NCI-H2029 (cell line): ENCODE measurements at regions not wholly inside any gene's neighbourhood (a gene's known extent, or its start where the extent isn't known, plus 50 kb on each side); places are given as distances from the start of the nearest gene placed in this dataset.

Experiments used
- DNase-seq: peaks from one replicate; lab custom pipeline; 2025; lab: John Stamatoyannopoulos, UW

DNA sequence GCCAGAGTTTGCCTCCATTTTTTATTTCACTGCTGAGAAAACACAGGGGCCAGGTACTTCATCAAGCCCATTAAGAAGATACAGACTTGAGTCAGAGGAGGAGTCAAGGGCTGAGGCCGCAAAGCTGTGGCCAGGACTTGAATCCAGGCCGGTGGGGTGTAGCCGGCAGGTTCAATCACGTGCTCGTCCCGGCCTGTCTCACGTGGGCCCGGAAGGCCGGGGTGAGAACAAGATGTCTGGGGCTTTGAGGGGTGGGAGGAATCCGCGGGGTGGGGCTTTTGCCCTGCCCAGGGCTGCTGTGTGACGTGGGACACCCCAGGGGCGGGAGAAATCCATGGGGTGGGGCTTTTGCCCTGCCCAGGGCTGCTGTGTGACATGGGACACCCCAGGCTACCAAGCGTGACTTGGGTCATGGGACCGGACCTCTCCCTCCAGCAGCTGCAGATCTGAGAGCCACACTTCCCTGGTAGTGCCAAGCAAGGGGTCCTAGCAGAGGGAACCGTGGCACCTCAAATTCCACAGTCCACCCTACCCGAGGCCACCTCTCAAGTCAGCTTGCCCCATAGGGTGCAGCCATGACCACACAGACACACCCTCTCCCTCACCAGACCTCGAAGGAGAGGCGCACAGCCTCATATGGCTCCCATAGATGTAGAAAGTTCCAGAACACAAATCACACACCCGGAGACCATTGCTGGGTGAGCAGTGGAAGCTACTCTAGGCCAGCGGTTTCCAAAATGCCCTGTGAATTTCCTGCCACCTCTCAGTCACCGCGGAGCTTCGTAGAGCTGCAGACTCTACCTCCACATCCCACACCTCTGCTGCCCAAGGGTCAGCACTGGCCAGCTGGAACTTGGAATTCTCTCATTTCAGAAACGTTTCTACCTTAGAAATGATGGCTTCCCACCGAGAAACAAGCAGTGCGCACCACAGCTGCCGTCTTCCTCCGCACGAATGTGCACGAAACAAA lies 156.1 kb downstream of the DLL1 start:
- no peak for DNase-seq

DNA sequence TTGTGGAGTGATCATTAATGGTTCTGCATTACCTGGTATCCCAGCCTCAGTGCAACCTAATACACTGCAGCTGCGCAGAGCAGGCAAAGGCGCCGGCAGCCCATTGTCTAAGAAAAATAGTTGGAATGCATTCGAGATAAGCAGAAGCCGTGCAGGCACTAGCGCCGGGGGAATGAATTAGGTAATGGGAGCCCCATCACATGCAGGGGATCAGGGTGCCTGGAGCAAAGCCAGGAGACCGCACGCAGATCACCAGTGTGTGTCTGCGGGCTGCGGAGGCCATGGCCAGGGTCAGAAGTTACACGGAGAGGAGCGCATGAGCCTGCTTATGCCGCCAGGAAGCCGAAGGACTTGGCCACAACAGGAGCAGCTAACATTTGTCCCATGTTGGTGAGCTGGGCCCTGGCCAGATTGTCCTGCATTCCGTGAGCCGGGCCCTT lies 156.8 kb downstream of the DLL1 start:
- peak; percentile 38 for DNase-seq

DNA sequence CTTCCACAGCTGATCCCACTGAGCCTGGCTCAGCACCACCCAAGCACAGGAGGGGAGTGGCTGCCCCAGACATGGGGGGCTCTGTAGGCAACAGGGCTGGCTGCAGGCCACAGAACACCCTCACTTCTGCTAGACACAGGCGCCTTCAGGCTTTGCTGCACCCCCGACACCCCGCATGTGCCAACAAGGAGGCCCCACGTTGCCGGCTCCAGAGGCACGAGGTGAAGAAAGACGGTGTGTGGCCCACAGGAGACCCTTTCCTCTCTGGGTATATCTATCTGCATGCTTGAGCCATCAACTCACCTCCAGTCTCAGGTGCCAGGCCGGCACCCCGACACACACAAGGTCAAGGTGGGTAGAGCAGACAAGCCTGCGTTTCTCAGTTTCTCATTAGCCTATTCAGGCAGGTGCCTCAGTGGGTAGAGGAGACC lies 158.3 kb downstream of the DLL1 start:
- DNase-seq: no peak

DNA sequence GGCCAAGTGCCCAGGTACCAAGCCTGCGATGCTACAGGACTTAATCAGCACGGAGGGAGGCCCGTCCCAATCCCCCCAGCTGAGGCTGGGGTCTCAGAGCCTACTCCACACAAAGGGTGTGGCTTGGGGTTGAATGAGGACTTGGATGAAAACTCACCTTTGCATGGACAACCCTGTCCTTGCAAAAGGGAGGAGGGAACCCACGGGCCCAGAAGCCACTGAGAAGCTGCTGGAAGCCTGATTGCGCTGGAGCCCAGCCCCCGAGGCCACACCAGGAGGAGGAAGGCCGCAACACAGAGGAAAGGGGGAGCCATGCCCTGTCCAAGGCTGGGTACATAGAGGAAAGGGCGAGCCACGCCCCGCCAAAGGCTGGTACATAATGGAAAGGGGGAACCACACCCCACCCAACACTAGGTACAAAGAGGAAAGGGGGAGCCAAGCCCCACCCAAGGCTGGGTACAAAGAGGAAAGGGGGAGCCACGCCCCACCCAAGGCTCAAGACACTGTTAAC lies 158.8 kb downstream of the DLL1 start:
- no peak for DNase-seq

DNA sequence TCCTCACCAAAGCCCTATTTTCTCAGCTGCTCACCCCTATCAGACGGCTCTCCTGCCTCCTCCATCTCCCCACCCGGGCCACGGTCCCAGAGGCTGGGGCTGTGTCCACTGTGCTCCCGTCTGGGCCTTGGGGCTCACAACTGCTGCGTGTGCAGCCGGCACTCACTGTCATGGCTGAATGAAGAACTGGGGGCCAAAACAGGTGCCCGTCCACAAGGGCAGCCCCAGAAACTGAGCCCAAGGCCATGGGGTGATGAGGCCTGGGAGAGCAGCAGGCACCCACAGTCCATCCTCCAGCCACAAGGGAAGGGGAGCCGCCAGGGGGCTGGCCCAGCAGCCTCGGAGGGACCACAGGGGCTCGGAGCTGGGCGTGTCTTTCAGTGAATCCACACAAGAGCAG lies 159.5 kb downstream of the DLL1 start:
- no peak for DNase-seq

DNA sequence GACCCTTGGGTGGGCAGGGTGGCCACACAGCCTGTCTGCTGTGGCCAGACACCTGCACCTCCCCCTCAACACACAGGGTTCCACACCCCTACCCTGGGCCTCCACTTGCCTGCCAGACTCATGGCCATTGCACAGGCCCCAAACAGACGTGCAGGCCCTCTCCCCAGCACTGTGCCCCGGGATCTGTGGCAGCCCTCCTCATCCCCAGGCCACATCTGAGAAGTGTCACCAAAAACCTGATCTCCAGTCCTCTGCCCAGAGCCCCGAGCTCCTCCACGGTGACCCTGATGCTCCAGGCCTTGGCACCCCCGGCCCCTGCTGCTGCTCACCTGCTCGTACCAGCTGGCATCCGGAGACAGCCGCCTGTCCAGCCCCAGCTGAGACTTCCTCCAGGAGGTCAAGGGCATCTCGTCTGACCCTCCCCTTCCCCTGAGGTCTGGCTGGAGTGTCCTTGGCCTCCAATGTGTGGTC lies 160.1 kb downstream of the DLL1 start:
- no peak for DNase-seq

DNA sequence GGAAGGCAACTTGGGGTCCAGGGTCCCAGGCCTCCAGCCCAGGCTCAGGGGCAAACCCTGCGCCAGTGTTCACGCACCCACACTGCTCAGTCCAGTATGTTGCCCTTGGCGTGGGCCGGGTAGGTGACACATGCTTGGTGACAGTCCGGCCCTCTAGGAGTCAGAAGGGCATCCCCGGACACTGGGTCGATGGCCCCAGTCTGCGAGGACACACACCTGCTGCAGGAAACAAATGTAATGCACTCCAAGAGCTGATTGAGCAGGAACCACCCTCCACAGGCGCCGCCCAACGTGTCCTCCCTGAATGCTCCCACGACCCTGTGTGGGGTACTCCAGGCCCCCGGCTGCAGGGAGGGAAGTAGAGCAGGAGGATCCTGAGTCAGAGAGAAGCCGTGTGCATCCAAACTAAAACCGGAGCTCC lies 160.7 kb downstream of the DLL1 start:
- no peak for DNase-seq

DNA sequence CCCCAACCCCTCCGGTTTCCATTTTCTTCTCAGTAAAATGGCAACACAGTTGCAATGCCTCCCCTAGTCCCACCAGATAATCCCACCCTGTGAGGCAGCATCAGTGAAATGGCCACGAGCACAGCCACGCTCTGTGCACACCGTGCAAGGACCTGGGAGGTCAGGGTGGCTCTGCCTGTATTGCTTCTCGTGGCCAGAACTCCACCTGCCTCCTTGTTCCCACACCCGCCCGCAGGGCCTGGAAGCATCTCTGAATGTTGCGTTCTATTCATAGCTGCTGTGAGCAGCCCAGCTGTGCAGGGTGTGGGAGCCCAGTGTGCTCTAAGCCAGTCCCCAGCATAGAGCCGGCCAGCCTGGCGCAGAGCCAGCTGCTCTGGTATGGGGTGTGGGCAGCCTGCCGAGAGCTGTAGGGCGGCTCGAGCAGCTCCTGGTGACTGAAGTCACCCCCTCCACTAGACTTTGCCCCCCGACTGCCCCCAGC lies 161.1 kb downstream of the DLL1 start:
- peak; percentile 77 for DNase-seq

DNA sequence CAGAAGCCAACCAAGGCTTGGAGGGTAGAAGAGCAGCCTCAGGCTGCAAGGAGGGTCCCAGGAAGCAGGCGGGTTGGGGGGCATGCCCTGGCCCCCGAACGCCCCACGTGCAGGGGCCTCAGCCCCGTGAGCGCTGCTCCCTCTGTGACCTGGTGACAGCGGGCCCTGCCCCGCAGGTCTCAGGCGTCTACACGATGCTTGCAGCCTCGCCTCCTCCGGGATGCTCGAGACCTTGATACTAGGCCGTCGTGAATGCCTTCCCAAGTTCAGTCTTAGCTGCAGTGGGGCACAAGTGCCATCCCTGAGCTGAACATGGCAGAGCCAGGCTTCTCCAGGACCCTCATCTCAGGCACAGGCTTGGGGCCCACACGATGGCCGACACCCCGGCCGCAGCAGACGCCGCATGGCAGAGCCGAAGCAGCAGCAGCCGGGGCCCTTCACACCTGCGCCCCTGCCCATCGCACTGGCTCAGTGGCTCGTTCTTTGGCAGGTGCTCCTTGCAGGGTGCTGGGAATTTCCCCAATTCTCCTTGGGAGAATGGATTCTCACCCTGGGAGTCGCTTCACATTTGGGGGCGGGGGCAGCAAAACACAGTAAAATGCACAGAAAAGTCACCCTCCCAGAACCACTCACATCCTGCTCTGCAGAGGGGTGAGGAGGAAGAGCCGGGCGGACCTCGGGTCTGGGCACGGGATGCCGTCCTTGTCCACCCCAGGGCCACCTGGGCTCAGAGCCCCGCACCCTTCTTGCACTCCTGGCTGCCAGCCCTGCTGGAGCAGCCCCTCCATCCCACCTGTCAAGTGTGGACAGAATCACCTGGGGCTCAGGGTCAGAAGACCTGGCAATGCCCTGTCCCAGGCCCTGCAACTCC lies 161.8 kb downstream of the DLL1 start:
- no peak for DNase-seq

DNA sequence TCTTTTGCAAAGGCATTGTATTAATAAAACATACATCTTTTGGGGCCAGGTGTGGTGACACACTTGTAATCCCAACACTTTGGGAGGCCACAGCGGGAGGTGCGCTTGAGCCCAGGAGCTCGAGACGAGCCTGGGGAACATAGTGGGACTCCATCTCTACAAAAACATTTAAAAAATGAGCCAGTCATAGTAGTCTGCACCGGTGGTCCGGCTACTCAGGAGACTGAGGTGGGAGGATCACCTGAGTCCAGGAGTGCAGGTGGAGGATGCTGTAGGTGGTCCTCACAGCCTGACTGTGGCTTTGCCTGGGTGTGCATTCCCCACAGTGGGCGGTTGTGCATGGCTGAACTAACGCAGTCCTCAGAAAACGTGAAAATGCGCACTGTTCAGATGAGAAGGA lies 162.5 kb downstream of the DLL1 start:
- DNase-seq: no peak

DNA sequence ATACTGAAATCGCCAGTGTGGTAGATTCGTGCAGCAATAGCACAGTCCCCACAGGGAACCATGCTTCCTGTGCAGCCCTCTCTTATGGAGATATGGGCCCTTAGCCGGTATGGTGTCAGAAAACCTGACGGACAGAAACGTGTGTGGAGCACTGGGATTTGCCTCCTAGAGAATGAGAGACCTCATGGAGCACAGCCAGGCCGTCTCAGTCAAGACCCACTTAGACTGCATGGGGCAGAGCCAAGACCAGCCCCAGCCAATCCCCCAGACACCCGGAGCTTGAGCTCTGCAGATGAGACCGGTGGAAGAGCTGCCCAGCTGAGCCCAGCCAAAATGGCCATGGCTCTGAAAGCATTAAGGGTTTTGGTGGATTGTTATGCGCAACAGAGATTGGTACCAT lies 163.7 kb downstream of the DLL1 start:
- DNase-seq: no peak

DNA sequence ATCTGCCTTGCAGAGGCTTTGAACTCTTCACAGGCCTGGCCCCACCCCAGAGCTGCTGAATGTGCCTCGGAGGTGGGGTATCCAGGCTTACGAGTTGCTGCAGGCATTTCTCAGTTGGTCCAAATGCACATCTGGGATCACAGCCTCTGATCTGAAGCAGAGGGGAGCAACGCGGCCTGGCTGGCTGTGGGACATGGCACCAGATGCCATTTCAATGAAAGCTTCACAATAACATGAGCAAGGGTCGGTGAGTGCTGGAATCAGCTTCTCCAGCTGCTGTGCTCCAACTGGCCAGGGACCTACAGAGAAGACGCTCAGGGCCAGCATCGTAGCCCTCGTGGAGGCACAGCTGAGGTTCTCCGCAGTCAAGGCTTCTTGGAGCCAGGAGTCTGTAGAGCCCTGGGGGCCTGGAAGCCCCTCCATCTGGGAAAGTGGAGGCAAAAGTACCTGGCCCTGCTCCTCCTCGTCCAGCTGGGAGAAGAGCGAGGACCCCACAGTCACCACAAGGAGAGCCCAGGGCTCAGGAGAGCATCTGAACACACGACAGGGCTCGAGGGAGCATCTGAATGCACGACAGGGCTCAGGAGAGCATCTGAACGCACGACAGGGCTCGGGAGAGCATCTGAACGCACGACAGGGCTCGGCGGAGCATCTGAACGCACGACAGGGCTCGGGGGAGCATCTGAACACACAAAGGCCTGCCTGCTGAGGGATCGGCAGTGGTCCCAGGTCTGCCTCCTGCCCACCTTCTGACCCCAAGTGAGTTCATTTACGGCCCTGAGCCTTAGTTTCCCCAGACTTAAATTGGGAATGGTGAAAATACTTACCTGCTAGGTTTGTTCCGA lies 165.2 kb downstream of the DLL1 start:
- no peak for DNase-seq

DNA sequence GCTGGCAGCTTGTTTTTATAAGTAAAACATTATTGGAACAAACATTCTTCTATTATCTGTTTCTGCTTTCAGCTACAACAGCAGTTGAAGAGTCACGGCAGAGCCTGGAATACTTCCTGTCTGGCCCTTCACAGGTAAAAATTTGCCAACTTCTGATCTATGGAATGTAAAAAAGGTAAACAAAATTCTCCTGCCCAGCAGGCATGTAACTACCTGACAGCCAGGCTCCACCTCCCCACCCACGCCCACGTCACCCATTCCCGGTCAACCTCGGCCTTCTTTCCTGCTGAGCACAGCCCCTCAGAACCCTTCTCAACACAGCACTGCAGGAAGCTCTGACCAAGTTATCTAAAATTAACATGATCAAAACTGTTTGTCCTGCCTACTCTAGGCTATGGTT lies 166.0 kb downstream of the DLL1 start:
- DNase-seq: no peak

DNA sequence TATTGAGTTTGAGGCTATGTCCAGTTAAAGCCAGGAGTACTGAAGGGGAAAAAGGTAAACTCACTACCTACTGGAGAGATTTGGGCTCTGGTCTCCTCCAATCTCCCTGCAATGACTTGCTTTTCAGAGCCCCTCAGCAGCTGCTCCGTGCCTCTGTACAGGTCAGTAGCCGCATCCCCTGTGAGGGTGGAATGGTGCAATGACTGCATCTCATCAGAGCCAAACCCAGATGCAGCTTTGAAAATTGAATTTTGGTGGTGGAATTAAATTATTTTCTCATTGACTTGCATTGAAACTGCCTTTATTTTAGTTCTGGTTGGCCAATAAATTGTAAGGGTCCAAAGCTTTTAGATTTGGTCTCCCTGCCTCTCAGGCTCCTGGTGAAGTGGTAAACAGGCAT lies 166.7 kb downstream of the DLL1 start:
- DNase-seq: no peak

DNA sequence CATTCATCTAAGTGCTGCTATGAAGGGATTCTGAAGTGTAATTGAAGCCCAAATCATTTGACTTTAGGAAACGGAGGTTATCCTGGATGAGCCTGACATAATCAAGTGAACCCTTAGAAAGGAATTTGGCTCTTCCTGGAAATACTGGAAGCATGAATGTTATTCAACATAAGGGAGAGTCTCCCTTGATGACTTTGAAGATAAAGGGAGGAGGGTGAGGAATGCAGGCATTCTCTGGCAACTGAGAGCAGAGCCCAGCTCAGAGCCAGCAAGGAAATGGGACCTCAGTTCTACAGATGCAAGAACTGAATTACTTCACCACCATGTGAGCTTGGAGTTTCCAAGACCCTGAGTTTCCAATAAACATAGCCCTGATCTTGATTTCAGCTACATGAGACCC lies 168.2 kb downstream of the DLL1 start:
- DNase-seq: no peak

DNA sequence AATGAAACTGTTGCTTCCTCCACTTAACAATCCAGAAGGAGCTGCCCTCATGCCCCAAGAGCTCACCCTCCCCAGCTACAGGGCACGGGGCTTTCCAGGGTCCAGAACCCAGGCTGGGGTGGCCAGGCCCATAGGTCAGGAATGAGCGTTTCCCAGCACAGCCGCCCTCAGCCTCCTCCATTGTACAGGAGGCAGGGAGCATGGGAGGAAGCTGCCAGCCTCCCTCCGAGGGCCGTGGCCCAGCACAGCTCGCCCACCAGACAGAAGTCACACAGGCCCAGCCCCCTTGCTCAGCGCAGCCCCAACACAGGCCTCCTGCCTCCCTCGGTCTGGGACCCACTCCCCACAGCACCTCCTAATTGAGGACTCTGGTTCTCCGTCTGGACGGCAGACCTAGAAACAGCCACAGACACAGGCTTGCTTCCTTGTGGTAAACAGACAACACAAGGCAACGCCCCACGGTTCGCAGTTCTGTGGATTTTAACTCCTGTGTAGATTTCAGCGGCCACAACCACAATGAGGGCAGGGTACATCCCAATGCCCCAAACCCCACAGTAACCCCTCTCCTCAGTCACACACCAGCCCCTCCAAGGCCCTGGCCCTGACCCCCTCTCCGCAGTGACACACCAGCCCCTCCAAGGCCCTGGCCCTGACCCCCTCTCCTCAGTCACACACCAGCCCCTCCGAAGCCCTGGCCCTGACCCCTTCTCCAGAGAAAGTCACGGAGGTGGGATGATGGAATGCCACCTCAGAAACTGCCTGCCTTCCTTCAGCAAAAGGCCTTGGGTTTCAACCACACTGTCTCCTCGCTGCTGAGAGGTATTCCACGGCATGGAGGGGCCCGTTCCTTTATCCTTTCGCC lies 173.5 kb downstream of the DLL1 start:
- no peak for DNase-seq

DNA sequence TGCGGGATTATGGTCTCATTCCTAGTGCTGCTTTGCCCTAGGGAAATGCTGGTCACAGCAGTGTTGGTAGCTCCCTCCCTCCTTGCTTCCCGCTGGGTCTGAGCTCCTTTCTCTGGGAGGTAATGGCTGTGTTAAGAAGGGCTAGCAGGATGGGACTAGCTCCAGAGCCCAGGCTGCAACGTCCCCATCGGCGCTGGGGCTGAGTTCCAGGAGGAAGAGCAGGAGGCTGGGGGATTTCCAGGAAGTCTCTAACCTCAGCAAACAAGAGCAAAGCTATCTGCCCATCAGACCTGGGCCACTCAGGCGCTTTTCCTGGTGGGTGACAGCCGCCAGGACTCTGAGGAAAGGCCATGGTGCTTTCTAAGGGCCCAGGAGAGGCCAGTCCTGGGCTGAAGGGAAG lies 174.2 kb downstream of the DLL1 start:
- DNase-seq: no peak

DNA sequence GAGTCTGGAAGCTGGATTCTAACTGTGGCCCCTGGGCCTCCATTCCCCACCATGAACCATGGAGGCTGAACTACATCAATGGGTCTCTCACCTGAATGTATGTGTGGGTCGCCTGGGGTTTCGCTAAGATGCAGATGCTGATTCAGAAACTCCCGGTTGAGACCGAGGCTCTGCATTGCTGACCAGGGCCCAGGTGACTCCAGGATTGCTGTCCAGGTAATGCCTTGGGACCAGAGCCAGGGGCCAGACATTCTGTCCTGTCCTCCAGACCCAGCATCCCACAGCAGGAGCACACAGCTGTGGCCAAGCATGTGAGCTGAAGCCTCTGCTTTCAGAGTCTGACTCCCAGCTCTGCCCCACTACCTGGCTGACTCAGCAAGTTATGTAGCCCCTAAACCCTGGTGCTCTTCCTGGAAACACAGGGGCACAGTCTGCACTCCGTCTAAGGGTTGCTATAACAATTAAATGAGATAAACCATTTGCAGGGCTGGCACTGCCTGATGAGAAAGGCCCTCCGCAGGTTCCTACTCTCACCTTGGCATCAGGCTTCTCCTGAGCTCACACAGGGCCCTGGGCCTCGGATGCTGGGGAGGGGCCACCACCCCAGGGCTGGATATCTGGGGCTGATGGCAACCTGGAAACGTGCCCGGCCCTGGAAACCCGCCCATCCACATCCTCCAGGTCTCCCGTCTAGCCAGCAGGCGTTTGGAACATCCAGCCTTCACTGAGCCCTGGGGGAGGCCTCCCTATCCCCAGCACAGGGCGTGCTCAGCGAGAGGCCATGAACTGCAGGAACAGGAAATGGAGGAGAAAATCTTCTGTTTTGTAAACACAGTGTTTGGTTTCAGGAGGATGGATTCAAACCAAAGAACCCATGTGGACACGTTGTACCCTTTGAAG lies 175.7 kb downstream of the DLL1 start:
- peak; percentile 35 for DNase-seq

DNA sequence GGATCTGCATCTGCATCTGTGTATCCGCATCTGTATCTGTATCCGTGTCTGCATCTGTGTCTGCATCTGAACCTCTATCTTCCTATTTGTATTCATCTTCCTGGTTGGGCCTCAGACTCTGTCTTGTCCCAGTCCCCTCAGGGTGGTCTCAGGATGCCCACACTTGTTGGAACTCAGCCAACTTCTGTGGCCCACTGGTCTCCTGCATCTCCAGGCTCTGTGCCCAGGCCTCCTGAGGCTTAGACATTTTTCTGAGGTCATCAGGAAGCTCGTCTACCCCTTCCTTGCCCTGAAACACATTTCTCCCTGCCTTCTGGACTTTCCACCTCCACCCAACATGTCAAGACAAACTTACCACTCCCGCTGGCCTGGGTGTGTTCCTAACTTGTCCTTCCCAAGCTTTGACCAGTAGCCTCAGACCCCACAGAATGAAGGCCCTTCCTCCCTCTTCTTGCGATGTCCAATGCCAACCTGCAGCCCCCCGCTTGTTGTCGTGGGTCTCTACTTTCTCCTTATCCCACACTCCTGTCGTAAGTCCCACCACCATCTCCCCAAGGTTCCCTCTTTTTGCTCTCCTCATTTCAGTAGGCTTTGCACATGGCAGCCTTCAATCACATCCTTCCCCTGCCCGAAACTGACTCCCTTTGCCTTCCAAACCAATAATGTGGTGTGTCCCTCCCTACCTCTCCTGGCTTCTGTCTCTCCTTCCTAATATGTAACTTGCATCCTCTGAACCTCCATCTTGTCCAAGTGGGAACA lies 176.5 kb downstream of the DLL1 start:
- DNase-seq: no peak
